Activated T-helper 17 cell treated with anti-CD3 and anti-CD28 coated beads, Interleukin-2, amount 50 U/mL, for 72 hours (primary cell): ENCODE measurements at regions not wholly inside any gene's neighbourhood (a gene's known extent, or its start where the extent isn't known, plus 50 kb on each side); places are given as distances from the start of the nearest gene placed in this dataset.

Source experiments
- ATAC-seq: fragments of 150-1000 bp; cut with Tn5 transposase; replicated peaks from 2 replicates; pipeline ENCODE4 v1.10.0; 2021; ENCODE audit warnings: mild to moderate bottlenecking, moderate library complexity
- H3K27ac Mint-ChIP-seq: one replicate; pipeline ENCODE4 v1.8.0; 2022; ENCODE audit warnings: mixed read lengths
- H3K27me3 Mint-ChIP-seq: one replicate; pipeline ENCODE4 v1.8.0; 2022; ENCODE audit warnings: mixed read lengths
- H3K36me3 Mint-ChIP-seq: one replicate; pipeline ENCODE4 v1.8.0; 2022; ENCODE audit warnings: low read depth, mild to moderate bottlenecking, mixed read lengths
- H3K4me1 Mint-ChIP-seq: one replicate; pipeline ENCODE4 v1.8.0; 2022; ENCODE audit warnings: mixed read lengths
- H3K4me3 Mint-ChIP-seq: one replicate; pipeline ENCODE4 v1.8.0; 2022; ENCODE audit warnings: mild to moderate bottlenecking, mixed read lengths
- H3K9me3 Mint-ChIP-seq: one replicate; pipeline ENCODE4 v1.8.0; 2022; ENCODE audit warnings: mixed read lengths

- Mint-ChIP-seq H3K4me1 (no peaks in the 10 kb centered on the region), H3K27ac (no peak overlapping the region), H3K9me3 (no peaks in the 10 kb centered on the region), H3K27me3 (peaks cover 20% of the 10 kb centered on the region), H3K4me3 (no peak overlapping the region), H3K36me3 (no peaks in the 10 kb centered on the region)
- ATAC-seq = no peak
These were observed 232.5 kb upstream of the SYNDIG1 start for GRCh38 chr20:24236963-24237362.

DNA sequence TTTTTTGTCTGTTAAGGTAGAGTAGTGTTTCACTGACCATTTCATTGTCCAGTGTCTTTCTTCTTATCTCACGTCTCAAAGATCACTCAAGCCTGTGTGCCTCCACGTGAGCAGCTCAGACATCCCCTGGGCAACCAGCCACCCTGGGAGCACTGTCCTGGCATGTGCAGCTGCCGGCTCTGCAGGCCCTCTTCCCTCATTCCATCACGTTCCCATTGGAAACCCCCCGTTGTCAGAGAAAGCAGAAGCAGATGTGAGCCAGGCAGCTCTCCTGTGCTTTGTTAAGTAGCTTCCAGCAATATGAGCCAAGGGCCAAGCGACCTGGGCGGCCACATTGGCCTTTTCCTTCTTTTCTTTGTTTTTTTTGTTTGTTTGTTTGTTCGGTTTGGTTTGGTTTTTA is 233.2 kb upstream of the SYNDIG1 start:
- Mint-ChIP-seq H3K4me3 (no peak overlapping the region), H3K36me3 (no peaks in the 10 kb centered on the region), H3K27me3 (peaks cover 21% of the 10 kb centered on the region), H3K27ac (no peak overlapping the region), H3K4me1 (no peaks in the 10 kb centered on the region), H3K9me3 (no peaks in the 10 kb centered on the region)
- no peak for ATAC-seq

DNA sequence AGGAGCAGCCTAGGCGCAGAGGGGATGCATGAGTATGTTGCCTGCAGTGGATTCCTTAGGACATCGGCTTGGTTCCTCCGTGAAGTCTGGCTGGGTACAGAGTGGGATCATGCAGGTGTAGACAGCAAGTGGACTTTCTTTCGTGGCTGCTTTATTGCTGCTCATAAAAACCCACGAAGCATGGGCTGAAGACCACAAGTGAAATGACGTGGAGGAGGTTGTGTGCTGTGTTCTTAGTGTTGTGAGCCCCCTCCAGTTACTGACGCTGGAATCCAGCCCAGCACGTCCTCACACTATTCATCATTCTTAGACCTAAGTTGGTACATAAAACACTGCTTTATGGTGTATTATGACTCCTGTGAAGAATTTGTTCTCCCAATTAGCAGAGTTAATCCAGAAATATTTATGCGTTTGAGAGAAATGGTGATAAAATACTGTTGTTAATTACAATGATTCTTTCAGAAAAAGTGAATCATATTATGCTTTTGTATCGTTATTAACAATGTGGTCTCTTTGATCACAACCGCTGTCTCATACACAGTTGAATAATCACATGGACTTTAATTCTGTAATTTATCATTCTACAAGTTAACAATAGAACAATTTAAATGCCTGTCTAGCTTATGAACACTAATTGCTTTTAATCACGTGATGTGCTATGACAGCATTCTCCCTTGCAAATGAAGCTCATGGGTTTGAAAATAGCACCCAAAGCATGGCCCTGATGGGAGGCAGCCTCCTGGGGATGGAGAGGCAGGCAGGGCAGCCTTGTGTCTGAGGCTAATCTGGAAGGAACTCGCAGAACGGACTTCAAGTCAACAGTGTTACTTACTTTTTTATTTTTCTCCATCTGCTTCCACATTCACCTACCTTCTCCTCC is 233.9 kb upstream of the SYNDIG1 start:
- Mint-ChIP-seq H3K27me3 (peaks cover 21% of the 10 kb centered on the region), H3K4me1 (no peaks in the 10 kb centered on the region), H3K36me3 (no peaks in the 10 kb centered on the region), H3K4me3 (no peak overlapping the region), H3K27ac (no peak overlapping the region), H3K9me3 (no peaks in the 10 kb centered on the region)
- ATAC-seq = no peak

GRCh38 chr20:24227600-24227999 is 239.0 kb upstream of the GGTLC1 start:
- no peaks in the 10 kb centered on the region for H3K9me3 Mint-ChIP-seq
- no peak overlapping the region for H3K27ac Mint-ChIP-seq
- no peaks in the 10 kb centered on the region for H3K36me3 Mint-ChIP-seq
- H3K27me3 Mint-ChIP-seq = peaks cover 26% of the 10 kb centered on the region
- ATAC-seq = no peak
- H3K4me3 Mint-ChIP-seq = no peak overlapping the region
- H3K4me1 Mint-ChIP-seq = no peaks in the 10 kb centered on the region

DNA sequence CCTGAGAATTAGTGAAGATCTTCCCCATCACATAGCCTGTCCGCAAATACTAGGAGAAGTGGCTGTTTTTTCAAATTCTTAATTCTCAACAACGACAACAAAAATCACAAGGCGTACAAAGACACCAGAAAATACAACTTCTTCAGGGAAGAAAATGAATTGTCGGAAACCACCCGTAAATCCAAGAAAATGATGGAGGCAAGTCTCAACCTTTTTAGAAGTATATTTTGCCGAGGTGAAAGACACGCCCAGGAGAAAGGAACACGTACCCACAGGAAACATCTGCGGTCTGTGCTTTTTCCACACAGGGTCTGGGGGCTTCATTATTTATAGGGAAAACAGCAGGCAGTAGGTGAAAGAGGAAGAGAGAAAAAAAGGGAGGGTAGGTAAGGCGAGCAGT is 223.9 kb upstream of the GGTLC1 start:
- Mint-ChIP-seq H3K4me3 (no peak overlapping the region), H3K9me3 (peaks cover 15% of the 10 kb centered on the region), H3K27me3 (peaks cover 30% of the 10 kb centered on the region), H3K4me1 (no peaks in the 10 kb centered on the region), H3K36me3 (no peaks in the 10 kb centered on the region), H3K27ac (no peak overlapping the region)
- ATAC-seq = no peak

DNA sequence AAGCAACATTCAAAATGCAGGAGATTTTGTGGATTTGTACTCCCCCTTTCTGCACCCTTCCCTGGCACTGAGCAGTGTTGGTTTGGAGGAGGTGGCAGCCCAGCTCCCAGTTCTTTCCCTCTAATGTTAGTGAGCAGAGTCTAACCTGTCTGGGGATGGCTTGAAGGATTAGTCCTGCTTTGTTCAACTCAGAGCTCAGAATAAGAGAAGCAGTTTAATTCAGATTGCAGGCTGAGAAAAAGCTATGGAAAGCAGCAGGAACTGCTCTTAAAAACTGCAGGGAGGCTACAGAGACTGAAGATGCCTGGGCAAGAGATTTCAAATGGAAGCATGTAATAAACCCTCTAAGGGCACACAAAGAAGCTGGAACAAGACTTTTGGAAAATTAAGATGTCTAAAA is 223.4 kb upstream of the GGTLC1 start:
- Mint-ChIP-seq H3K36me3 (no peaks in the 10 kb centered on the region), H3K27ac (no peak overlapping the region), H3K9me3 (peaks cover 13% of the 10 kb centered on the region), H3K4me3 (no peak overlapping the region), H3K4me1 (no peaks in the 10 kb centered on the region), H3K27me3 (peaks cover 30% of the 10 kb centered on the region)
- ATAC-seq = no peak

GRCh38 chr20:24210356-24210755 is 221.8 kb upstream of the GGTLC1 start:
- no peak overlapping the region for H3K4me3 Mint-ChIP-seq
- no peak for ATAC-seq
- H3K36me3 Mint-ChIP-seq = no peaks in the 10 kb centered on the region
- H3K27me3 Mint-ChIP-seq = peaks cover 27% of the 10 kb centered on the region
- H3K9me3 Mint-ChIP-seq = peaks cover 10% of the 10 kb centered on the region
- H3K4me1 Mint-ChIP-seq = no peaks in the 10 kb centered on the region
- no peak overlapping the region for H3K27ac Mint-ChIP-seq

- no peaks in the 10 kb centered on the region for H3K4me1 Mint-ChIP-seq
These were observed 220.1 kb upstream of the GGTLC1 start for GRCh38 chr20:24208652-24209051.

DNA sequence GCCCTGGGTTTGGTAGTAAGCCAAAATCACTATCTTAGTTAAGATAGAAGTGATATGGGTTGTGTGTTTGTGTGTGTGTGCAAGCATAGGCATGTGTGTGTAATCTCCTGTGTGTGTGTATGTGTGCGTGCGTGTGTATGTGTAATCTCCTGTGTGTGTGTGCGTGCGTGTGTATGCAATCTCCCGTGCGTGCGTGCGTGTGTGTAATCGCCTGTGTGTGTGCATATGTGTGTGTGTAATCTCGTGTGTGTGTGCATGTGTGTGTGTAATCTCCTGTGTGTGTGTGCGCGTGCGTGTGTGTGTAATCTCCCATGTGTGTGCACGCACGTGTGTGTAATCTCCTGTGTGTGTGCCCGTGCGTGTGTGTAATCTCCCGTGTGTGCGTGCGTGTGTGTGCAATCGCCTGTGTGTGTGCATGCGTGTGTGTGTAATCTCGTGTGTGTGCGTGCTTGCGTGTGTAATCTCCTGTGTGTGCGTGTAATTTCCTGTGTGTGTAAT is 219.3 kb upstream of the GGTLC1 start:
- no peaks in the 10 kb centered on the region for H3K36me3 Mint-ChIP-seq
- ATAC-seq = no peak

More at GRCh38 chr20:24208652-24209051, 220.1 kb upstream of the GGTLC1 start:
- ATAC-seq = no peak
- no peak overlapping the region for H3K27ac Mint-ChIP-seq
- peaks cover 27% of the 10 kb centered on the region for H3K27me3 Mint-ChIP-seq
- H3K9me3 Mint-ChIP-seq = peaks cover 10% of the 10 kb centered on the region
- H3K4me3 Mint-ChIP-seq = no peak overlapping the region
- H3K36me3 Mint-ChIP-seq = no peaks in the 10 kb centered on the region

GRCh38 chr20:24206995-24207394 is 218.4 kb upstream of the GGTLC1 start:
- Mint-ChIP-seq H3K36me3 (no peaks in the 10 kb centered on the region), H3K4me3 (no peak overlapping the region), H3K27ac (no peak overlapping the region), H3K27me3 (peaks cover 12% of the 10 kb centered on the region), H3K9me3 (peaks cover 10% of the 10 kb centered on the region), H3K4me1 (no peaks in the 10 kb centered on the region)
- ATAC-seq = no peak

More for the DNA sequence above, 219.3 kb upstream of the GGTLC1 start:
- no peaks in the 10 kb centered on the region for H3K4me1 Mint-ChIP-seq
- H3K9me3 Mint-ChIP-seq = peaks cover 10% of the 10 kb centered on the region
- no peak overlapping the region for H3K4me3 Mint-ChIP-seq
- peaks cover 21% of the 10 kb centered on the region for H3K27me3 Mint-ChIP-seq
- H3K27ac Mint-ChIP-seq = no peak overlapping the region

DNA sequence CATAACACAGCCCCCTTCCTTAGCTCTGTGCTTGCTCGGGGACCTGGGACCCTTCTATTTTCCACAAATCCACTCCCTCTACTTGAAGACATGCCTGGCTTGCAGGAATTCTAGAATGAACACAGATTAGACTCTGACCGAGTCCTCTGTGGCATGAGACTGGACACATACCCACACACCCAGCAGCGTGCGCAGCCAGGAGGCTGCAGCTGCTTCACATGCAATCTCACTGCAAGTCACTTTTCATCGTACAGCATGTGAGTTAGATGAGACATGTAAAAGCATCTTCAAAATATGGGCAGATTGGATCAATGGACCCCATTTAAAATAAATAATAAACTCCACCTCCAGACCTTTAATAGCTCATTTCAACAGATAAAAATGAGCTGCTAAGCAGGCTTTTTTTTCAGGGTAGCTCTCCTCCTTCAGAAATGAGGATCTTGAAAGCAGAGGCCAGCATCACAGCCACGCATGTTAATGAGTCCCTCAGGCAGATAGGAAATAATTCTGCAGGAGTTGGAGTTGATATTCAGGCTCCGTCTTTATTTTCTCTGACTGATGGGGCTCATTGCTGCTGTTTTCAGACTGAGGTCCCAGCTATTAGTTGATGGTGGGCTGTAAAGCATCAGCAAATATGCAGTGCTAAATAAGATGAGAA is 215.1 kb upstream of the GGTLC1 start:
- ATAC-seq = no peak
- H3K4me3 Mint-ChIP-seq = no peak overlapping the region

DNA sequence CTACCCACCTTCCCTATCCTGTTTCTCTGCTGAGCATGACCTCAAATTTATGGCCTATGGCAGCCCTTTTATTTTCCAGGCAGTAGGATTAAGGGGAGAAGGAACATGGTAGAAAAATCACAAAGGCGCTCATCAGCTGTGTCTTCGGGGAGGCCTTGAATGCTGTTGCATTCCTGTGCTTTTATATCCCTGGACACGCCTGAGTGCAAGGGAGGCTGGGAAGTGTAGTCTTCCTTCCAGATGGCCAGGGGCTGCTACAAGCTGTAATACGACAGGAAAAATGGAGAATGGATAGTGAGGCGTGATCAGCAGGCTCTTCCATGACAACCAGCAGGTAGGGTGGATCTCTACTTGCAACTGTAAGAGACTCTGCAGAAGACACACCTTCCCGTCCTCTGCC is 210.9 kb upstream of the GGTLC1 start:
- no peak for ATAC-seq
- H3K9me3 Mint-ChIP-seq = no peaks in the 10 kb centered on the region
- no peak overlapping the region for H3K27ac Mint-ChIP-seq
- no peaks in the 10 kb centered on the region for H3K36me3 Mint-ChIP-seq
- H3K4me1 Mint-ChIP-seq = no peaks in the 10 kb centered on the region
- H3K4me3 Mint-ChIP-seq = no peak overlapping the region
- peaks cover 7% of the 10 kb centered on the region for H3K27me3 Mint-ChIP-seq

More for the DNA sequence above, 215.1 kb upstream of the GGTLC1 start:
- no peaks in the 10 kb centered on the region for H3K36me3 Mint-ChIP-seq
- H3K4me1 Mint-ChIP-seq = no peaks in the 10 kb centered on the region
- H3K27me3 Mint-ChIP-seq = peaks cover 3% of the 10 kb centered on the region
- peaks cover 10% of the 10 kb centered on the region for H3K9me3 Mint-ChIP-seq
- H3K27ac Mint-ChIP-seq = no peak overlapping the region

DNA sequence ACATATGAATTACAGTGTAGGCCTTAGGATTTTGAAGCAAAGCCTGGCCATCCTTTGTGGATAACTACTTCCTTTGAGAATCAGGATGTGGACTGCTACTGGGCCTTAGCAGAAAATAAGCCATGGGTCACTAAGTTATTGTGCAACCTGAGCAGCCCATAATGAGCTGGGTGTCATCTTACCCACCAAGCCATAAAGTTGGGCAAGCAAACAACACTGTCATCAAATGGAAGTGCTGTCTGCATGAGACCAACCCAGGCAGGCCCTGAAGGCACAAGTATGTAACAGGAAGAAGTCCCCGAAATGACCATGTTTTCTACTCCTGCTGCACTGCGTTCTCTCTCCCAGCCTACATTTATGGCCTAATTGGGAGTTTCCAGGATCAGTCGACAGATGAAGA is 205.6 kb upstream of the GGTLC1 start:
- Mint-ChIP-seq H3K4me1 (no peaks in the 10 kb centered on the region), H3K27ac (no peak overlapping the region), H3K27me3 (peaks cover 7% of the 10 kb centered on the region), H3K36me3 (no peaks in the 10 kb centered on the region), H3K4me3 (no peak overlapping the region), H3K9me3 (peaks cover 3% of the 10 kb centered on the region)
- no peak for ATAC-seq

DNA sequence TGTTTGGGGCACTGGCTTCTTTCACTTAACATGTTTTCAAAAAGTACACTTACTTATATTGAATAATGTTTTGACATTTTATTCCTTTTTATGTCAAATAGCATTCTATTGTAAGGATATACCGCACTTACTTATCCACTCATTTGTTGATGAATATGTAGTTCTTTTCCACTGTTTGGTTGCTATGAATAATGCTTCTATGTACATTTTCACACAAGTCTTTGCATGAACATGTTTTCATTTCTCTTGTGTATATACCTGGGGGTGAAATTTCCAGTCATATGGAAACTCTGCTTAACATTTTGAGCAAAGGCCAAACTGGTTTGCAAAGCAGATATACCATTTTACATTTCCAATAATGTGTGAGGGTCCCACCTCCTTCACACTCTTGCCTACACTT is 202.3 kb upstream of the GGTLC1 start:
- no peak for ATAC-seq
- Mint-ChIP-seq H3K9me3 (peaks cover 3% of the 10 kb centered on the region), H3K36me3 (no peaks in the 10 kb centered on the region), H3K27ac (no peak overlapping the region), H3K4me3 (no peak overlapping the region), H3K4me1 (no peaks in the 10 kb centered on the region), H3K27me3 (peaks cover 4% of the 10 kb centered on the region)

GRCh38 chr20:24185791-24186190 is 197.2 kb upstream of the GGTLC1 start:
- no peaks in the 10 kb centered on the region for H3K36me3 Mint-ChIP-seq
- no peak for ATAC-seq
- no peak overlapping the region for H3K4me3 Mint-ChIP-seq
- peaks cover 1% of the 10 kb centered on the region for H3K27me3 Mint-ChIP-seq
- H3K27ac Mint-ChIP-seq = no peak overlapping the region
- H3K9me3 Mint-ChIP-seq = peaks cover 3% of the 10 kb centered on the region
- H3K4me1 Mint-ChIP-seq = no peaks in the 10 kb centered on the region
